Liver (tissue), 8 donors: ENCODE measurements at regions not wholly inside any gene's neighbourhood (a gene's known extent, or its start where the extent isn't known, plus 50 kb on each side); places are given as distances from the start of the nearest gene placed in this dataset.
"Not testable (repeated sequence)": the region's sequence is repeated elsewhere in the genome, so short reads cannot be mapped to it uniquely, and the experiment has no call there.

ENCODE experiments used
- DNase-seq: peaks from one replicate; pipeline ENCODE4 v3.0.0-alpha.2; 2017; ENCODE audit warnings: low spot score
- H3K27ac ChIP-seq, 2 donors: one replicate each; pipeline ENCODE4 v1.7.0; 2013; ENCODE audit warnings: inconsistent platforms in 2 of 2, low read length in 2 of 2, control low read depth in 1 of 2, low read depth in 1 of 2, mild to moderate bottlenecking in 1 of 2
- H3K27me3 ChIP-seq, 4 donors: one replicate each; pipeline versions ENCODE4 v1.6.1 to v1.7.0; 2013; ENCODE audit warnings: low read length in 3 of 4, inconsistent platforms in 1 of 4, mild to moderate bottlenecking in 1 of 4, moderate library complexity in 1 of 4; ENCODE audit not compliant: control insufficient read depth in 4 of 4, insufficient read depth in 4 of 4
- H3K36me3 ChIP-seq, 4 donors: one replicate each; pipeline versions ENCODE4 v1.6.1 to v1.7.0; 2013; ENCODE audit warnings: low read length in 3 of 4, mild to moderate bottlenecking in 3 of 4, low read depth in 1 of 4, moderate library complexity in 1 of 4; ENCODE audit not compliant: control insufficient read depth in 4 of 4, insufficient read depth in 3 of 4
- H3K4me1 ChIP-seq, 4 donors: one replicate each; pipeline versions ENCODE4 v1.6.1 to v1.7.0; 2013; ENCODE audit warnings: low read length in 3 of 4, mild to moderate bottlenecking in 3 of 4, moderate library complexity in 1 of 4; ENCODE audit not compliant: control insufficient read depth in 4 of 4, insufficient read depth in 4 of 4
- H3K4me3 ChIP-seq, 3 donors: one replicate each; pipeline versions ENCODE4 v1.6.1 to v1.7.0; 2013; ENCODE audit warnings: low read length in 3 of 3, control low read depth in 1 of 3, low read depth in 1 of 3, mild to moderate bottlenecking in 1 of 3
- H3K9ac ChIP-seq, 2 donors: one replicate each; pipeline ENCODE4 v1.7.0; 2013; ENCODE audit warnings: low read length in 2 of 2, mild to moderate bottlenecking in 2 of 2, moderate library complexity in 2 of 2, control low read depth in 1 of 2, low read depth in 1 of 2
- H3K9me3 ChIP-seq, 4 donors: one replicate each; pipeline versions ENCODE4 v1.6.1 to v1.7.0; 2013; ENCODE audit warnings: low read length in 3 of 4; ENCODE audit not compliant: control insufficient read depth in 4 of 4
- CTCF ChIP-seq: fragments of 150-350 bp; IDR thresholded peaks from 2 replicates; pipeline ENCODE4 v1.5.1; 2017; ENCODE audit warnings: improper control_type of control experiment, low read depth, low read length; ENCODE audit not compliant: missing input control
- FOXA1 ChIP-seq: IDR thresholded peaks from 2 replicates; pipeline ENCODE4 v1.6.1; 2016; ENCODE audit warnings: antibody characterized with exemption
- FOXA2 ChIP-seq: IDR thresholded peaks from 2 replicates; pipeline ENCODE4 v1.6.1; 2016; ENCODE audit warnings: antibody characterized with exemption
- HNF4A ChIP-seq, 2 donors: conservative IDR thresholded peaks; 2 replicates each; pipeline ENCODE4 v1.6.1; 2016; ENCODE audit warnings: antibody characterized with exemption in 2 of 2, mild to moderate bottlenecking in 2 of 2
- HNF4G ChIP-seq: IDR thresholded peaks from 2 replicates; pipeline ENCODE4 v1.6.1; 2016; ENCODE audit warnings: antibody characterized with exemption
- JUND ChIP-seq, 2 donors: IDR thresholded peaks; 2 replicates each; pipeline ENCODE4 v1.6.1; 2016; ENCODE audit warnings: antibody characterized with exemption in 2 of 2
- NR2F2 ChIP-seq: IDR thresholded peaks from 2 replicates; pipeline ENCODE4 v1.6.1; 2016; ENCODE audit warnings: antibody characterized with exemption
- RAD21 ChIP-seq, 2 donors: IDR thresholded peaks; 2 replicates each; pipeline ENCODE4 v1.6.1; 2016; ENCODE audit warnings: antibody characterized with exemption in 2 of 2, mild to moderate bottlenecking in 2 of 2
- RXRA ChIP-seq, 2 donors: IDR thresholded peaks; 2 replicates each; pipeline ENCODE4 v1.6.1; 2017 to 2018; ENCODE audit warnings: antibody characterized with exemption in 2 of 2, mild to moderate bottlenecking in 1 of 2
- SP1 ChIP-seq: IDR thresholded peaks from 2 replicates; pipeline ENCODE4 v1.6.1; 2018; ENCODE audit warnings: antibody characterized with exemption, mild to moderate bottlenecking
- TAF1 ChIP-seq: conservative IDR thresholded peaks from 2 replicates; pipeline ENCODE4 v1.6.1; 2016; ENCODE audit warnings: antibody characterized with exemption, mild to moderate bottlenecking
- YY1 ChIP-seq: IDR thresholded peaks from 2 replicates; pipeline ENCODE4 v1.6.1; 2016; ENCODE audit warnings: antibody characterized with exemption, mild to moderate bottlenecking
- ZBTB33 ChIP-seq: IDR thresholded peaks from 2 replicates; pipeline ENCODE4 v1.6.1; 2016; ENCODE audit warnings: antibody characterized with exemption
- WGBS: extraction: QIAGEN DNeasy Blood & Tissue Kit; methylation state at CpG from one replicate; pipeline ENCODE4 v1.1.7; 2013; 5-methylcytosine and 5-hydroxymethylcytosine counted together
- donor health status: healthy.
- donor health status: healthy.
- donor health status: healthy.
- donor health status: healthy.
- donor health status: healthy.

GRCh38 chrX:40988100-40988499 is 97.1 kb upstream of the USP9X start:
- no peak overlapping the region for H3K4me3 ChIP-seq
- TF ChIP-seq FOXA2 (no peak), SP1 (peak; percentile 11), NR2F2 (no peak), RXRA (IDR thresholded peaks at IDR 0.05) (peak in 1 of 2 donors; percentile 29)
- H3K27ac ChIP-seq = no peak overlapping the region
- H3K9me3 ChIP-seq = no peaks in the 10 kb centered on the region
- no peaks in the 10 kb centered on the region for H3K36me3 ChIP-seq
- H3K27me3 ChIP-seq = no peaks in the 10 kb centered on the region
- H3K4me1 ChIP-seq = no peaks in the 10 kb centered on the region
- WGBS = 52% methylated on average over 3 of the region's 3 CpGs
- H3K9ac ChIP-seq = no peak overlapping the region
- no peak for DNase-seq

- H3K27me3 ChIP-seq, H3K4me1 ChIP-seq, H3K9me3 ChIP-seq, DNase-seq, H3K9ac ChIP-seq, H3K36me3 ChIP-seq, H3K4me3 ChIP-seq, H3K27ac ChIP-seq: not testable (repeated sequence)
- 95% methylated on average over 2 of the region's 2 CpGs for WGBS
These were observed 91.8 kb upstream of the USP9X start for GRCh38 chrX:40993395-40993794.

GRCh38 chrX:40996886-40997530 is 88.2 kb upstream of the USP9X start:
- H3K27me3 ChIP-seq = no peaks in the 10 kb centered on the region
- no peak overlapping the region for H3K27ac ChIP-seq
- DNase-seq = no peak
- WGBS = 57% methylated on average over 3 of the region's 3 CpGs
- TF ChIP-seq YY1 (peak; percentile 81), RAD21 (IDR thresholded peaks at IDR 0.05) (peak in 1 of 2 donors; percentile 12), CTCF (no peak)
- H3K9me3 ChIP-seq = no peaks in the 10 kb centered on the region
- no peak overlapping the region for H3K4me3 ChIP-seq
- H3K36me3 ChIP-seq = no peaks in the 10 kb centered on the region
- H3K4me1 ChIP-seq = peaks cover 0 to 8% (median 5%) of the 10 kb centered on the region in 4 donors
- no peak overlapping the region for H3K9ac ChIP-seq

GRCh38 chrX:40998123-40998522 is 87.1 kb upstream of the USP9X start:
- Histone ChIP-seq H3K9me3 (no peaks in the 10 kb centered on the region), H3K27me3 (no peaks in the 10 kb centered on the region), H3K27ac (no peak overlapping the region), H3K4me3 (no peak overlapping the region), H3K36me3 (no peaks in the 10 kb centered on the region), H3K9ac (no peak overlapping the region), H3K4me1 (peaks cover 3 to 18% (median 7%) of the 10 kb centered on the region in 4 donors)
- no peak for DNase-seq
- no peak for TF ChIP-seq FOXA2
- WGBS = 60% methylated on average over 5 of the region's 5 CpGs

- Histone ChIP-seq H3K9me3 (no peaks in the 10 kb centered on the region), H3K4me1 (peaks cover 3 to 23% (median 9%) of the 10 kb centered on the region in 4 donors), H3K36me3 (no peaks in the 10 kb centered on the region), H3K27me3 (peaks cover 0 to 3% (median 0%) of the 10 kb centered on the region in 4 donors), H3K4me3 (no peak overlapping the region), H3K27ac (peak overlapping the region; percentile 52 to 83), H3K9ac (no peak overlapping the region)
- no peak for DNase-seq
- TF ChIP-seq HNF4G = peak; percentile 66
- TF ChIP-seq YY1 = peak; percentile 19
- peak; percentile 60 to 63 for TF ChIP-seq RAD21 (IDR thresholded peaks at IDR 0.05)
- peak; percentile 73 to 79 for TF ChIP-seq HNF4A (conservative IDR thresholded peaks at IDR 0.05)
- TF ChIP-seq SP1 = peak; percentile 73
- peak in 1 of 2 donors; percentile 15 for TF ChIP-seq JUND (IDR thresholded peaks at IDR 0.05)
- no peak for TF ChIP-seq ZBTB33
- TF ChIP-seq FOXA1 = no peak
- peak; percentile 70 to 80 for TF ChIP-seq RXRA (IDR thresholded peaks at IDR 0.05)
- TF ChIP-seq TAF1 = no peak
- TF ChIP-seq FOXA2 = no peak
These were observed 83.9 kb upstream of the USP9X start for GRCh38 chrX:41001327-41001726.
